ENCODE measurements at regions not wholly inside any gene's neighbourhood (a gene's known extent, or its start where the extent isn't known, plus 50 kb on each side); places are given as distances from the start of the nearest gene placed in this dataset.
"Not testable (repeated sequence)": the region's sequence is repeated elsewhere in the genome, so short reads cannot be mapped to it uniquely, and the experiment has no call there.

DNA sequence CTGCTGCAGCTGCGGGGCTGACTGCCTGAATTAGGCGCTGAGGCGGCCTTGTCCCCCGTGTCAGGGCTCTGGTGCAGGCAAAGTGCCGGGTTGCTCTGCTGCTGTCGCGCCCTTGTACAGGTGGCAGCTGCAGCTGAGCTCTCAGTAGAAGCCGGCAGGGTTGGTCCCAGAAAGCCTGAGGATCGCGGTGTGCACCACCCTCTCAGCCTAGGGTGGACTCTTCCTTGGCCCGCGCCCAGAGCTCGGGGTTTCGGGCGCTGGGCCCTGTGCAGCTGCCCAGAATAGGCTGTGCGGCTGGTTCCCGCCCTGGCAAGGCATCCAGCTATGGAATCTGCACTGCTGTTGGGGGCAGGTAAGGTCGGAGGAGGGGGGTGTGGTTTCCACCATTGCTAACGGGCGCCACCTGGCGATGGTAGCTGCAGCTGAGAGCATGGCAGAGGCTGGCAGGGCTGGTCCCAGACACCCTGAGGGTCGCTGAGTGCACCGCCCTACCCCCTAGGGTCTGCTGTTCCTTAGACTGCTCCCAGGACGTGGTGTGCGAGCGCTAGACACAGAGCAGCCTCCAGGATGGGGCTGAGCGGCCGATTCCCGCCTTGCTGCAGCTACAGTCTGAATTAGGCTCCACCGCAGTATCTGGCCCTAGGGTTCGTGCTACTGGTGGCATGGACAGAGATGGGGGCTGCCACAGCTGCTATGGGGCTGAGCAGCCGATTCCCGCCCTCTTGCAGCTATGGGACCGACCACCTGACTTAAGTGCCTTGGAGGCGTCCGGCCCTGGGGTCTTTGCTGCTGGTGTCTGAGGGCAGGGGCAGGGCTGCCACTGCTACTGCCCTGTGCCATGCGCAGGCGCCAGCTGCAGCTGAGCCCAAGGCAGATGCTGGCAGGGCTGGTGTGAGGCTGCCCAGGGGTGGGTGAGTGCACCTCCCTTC is 145.0 kb downstream of the CCDC74A start:
- peak; percentile 32 for DNase-seq

DNA sequence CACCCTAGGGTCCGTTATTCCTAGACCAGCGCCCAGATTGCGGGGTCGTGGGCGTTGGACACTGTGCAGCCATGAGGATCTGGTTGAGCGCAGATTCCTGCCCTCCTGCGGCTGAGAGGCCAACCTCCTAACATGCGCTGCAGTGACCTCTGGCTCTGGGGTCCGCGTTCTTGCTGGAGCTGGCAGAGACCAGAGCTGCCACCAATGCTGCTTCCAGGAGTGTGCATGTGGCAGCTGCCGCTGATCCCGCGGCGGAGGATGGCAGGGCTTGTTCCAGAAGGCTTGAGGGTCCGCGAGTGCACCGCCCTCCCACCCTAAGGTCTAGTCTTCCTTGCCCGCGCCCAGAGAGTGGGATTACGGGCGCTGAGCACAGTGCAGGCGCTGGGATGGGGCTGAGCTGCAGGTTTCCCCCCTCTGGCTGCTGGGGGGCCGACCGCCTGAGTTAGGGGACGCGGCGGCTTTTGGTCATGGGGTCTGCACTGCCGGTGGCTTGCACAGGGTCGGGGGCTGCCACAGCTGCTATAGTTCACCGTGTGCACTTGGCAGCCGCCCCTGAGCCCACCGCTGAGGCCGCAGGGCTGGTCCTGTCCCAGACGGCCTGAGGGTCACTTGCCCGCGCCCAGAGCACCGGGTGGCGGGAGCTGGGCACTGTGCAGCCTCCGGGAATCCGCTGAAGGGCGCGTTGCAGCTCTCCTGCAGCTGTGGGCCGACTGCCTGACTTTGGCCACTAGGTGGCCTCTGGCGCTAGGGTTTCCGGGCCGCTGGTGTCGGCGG is 145.9 kb downstream of the CCDC74A start:
- peak; percentile 57 for DNase-seq

GRCh38 chr2:131674174-131674507 is 146.5 kb downstream of the CCDC74A start:
- no peak for DNase-seq

- not testable (repeated sequence) for DNase-seq
Observed at GRCh38 chr2:131681611-131682121, 154.0 kb downstream of the CCDC74A start.

- peak; percentile 63 for DNase-seq
Observed at GRCh38 chr2:131682122-131682944, 154.6 kb downstream of the CCDC74A start.

- not testable (repeated sequence) for DNase-seq
Observed at GRCh38 chr2:131682945-131683330, 155.2 kb downstream of the CCDC74A start.

DNA sequence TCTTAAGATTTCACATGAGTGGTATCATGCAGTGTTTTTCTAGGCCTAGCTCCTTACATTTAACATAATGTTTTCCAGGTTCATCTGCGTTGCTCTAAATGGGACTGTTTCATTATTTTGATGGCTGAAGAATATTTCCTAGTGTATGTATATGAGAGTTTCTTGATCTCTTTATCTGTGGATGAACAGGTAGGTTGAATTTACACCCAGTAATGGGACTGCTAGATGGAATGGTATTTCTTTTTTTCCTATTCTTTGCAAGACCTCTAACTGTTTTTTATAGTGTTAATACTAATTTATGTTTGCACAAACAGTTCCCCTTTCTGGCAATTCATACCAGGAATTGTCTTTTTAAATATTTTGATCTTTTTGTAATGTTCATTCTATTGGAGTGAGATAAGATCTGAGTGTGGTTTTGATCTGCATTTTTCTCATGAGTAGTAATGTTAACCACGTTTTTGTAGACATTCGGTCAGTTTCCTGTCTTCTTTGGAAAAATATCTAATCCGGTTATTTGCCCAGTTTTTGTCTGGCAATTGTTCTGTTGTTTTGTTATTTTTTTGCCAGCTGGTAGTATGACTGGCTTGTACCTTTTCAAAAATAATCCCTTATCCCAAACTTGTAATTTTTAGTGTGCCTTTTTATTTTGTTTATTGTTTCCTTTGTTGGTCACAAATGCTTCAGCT is 157.1 kb downstream of the CCDC74A start:
- not testable (repeated sequence) for DNase-seq

DNA sequence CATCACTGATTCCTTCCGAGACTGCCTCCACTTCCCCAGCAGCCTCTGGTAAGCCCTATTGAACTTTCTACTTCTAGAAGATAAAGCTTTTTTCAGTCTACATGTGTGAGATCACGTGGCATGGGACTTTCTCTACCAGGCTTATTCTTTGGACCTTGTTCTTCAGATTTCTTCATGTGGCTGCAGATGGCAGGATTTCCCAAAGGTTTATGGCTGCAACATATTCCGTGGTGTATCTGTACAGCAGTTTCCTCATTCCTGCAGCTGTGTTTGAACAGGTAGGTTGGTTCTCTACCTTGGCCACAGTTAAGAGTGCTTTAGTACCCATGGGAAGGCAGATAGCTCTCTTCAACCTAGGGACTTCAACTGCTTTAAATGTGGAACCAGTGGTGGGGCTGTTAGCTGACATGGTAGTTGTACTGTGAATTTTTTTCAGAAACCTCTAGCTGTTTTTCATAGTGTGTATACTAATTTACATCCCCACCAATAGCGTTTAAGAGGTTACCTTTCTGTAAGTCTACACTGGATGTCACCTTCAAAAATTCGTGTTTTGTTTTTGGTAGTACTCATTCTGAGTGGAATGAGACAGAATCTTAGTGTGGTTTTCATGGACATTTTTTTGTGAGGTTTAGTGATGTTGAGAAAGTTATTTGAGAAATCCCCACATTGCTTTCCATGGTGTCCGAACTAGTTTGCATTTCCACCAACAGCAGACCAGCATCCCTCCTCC is 158.6 kb downstream of the CCDC74A start:
- not testable (repeated sequence) for DNase-seq

DNA sequence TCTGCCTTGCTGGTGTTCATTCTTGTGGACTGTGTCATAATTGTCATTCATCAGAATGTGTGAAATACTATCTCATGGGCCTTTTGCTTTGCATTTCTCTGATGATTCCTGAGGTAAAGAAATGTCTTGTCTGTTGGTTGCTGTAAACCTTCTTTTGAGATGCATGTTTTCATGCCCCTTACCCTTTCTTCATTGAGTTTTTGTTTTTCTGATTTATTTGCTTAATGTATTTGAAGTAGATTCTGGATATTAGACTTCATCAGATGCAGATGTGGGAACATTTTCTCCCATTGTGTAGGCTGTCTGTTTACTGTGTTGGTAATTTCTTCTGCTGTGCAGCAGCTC is 159.2 kb downstream of the CCDC74A start:
- not testable (repeated sequence) for DNase-seq

GRCh38 chr2:131689066-131689465 is 161.4 kb downstream of the CCDC74A start:
- DNase-seq: not testable (repeated sequence)

GRCh38 chr2:131711268-131711667 is 183.6 kb downstream of the CCDC74A start:
- DNase-seq: not testable (repeated sequence)

GRCh38 chr2:131717907-131718306 is 190.2 kb downstream of the CCDC74A start:
- not testable (repeated sequence) for DNase-seq

- DNase-seq: not testable (repeated sequence)
Observed at GRCh38 chr2:131721163-131721562, 193.5 kb downstream of the CCDC74A start.

DNA sequence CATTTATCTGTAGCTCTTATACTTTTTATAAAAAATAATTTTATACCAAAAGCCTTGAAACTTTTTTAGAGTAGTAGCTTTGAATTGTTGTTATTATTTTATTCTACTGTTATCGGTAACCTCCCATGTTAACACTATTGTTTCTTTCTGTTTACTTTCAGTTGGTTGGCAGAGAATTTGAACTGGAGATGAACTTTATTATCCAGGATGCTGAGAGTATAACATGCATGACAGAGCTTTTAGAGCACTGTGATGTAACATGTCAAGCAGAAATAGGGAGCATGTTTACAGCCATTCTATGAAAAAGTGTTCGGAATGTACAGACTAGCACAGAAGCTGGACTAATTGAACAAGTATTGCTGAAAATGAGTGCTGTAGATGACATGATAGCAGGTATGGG is 194.6 kb downstream of the CCDC74A start:
- not testable (repeated sequence) for DNase-seq

DNA sequence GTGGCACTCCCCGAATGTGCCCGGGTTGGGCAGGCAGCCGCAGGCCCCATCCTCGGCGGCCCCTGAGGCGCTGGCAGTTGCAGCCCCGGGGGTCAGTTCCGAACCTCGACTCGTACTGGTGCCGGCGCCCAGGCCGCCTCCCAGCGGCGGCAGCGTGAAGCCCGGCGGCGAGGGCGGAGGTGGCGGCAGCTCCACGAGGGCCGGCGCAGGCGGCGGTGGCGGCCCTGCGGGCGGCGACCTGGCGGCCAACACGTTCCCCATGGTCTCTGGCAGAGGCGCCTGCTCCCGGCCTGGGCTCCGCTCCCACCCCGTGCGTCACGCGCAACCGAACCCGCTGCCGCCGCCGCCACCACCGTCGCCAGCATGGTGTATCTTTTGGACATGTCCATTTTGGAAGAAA is 196.3 kb downstream of the CCDC74A start:
- DNase-seq: no peak

DNA sequence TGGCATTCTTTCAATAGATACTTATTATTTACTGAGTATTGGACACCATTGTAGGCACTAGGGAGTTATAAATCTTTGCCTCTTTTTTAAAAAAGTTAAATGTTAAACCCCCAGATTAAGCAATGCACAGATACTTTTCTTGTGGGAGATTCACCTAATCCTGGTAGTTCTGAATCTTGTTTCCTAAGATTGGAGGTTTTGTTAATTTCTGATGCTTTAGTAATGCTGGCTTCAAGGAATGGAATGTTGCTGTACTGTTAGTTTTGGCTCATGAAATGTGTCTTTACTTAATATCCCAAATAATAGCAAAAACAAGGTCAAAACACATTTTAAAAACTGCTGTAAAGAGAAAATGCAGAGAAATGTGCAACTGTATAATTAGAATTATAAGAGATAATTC is 200.8 kb downstream of the CCDC74A start:
- not testable (repeated sequence) for DNase-seq

- DNase-seq: not testable (repeated sequence)
Observed at GRCh38 chr2:131733530-131733929, 205.8 kb downstream of the CCDC74A start.

- DNase-seq: not testable (repeated sequence)
Observed at GRCh38 chr2:131736406-131736805, 208.7 kb downstream of the CCDC74A start.

GRCh38 chr2:131738533-131738932 is 210.8 kb downstream of the CCDC74A start:
- DNase-seq: not testable (repeated sequence)

DNA sequence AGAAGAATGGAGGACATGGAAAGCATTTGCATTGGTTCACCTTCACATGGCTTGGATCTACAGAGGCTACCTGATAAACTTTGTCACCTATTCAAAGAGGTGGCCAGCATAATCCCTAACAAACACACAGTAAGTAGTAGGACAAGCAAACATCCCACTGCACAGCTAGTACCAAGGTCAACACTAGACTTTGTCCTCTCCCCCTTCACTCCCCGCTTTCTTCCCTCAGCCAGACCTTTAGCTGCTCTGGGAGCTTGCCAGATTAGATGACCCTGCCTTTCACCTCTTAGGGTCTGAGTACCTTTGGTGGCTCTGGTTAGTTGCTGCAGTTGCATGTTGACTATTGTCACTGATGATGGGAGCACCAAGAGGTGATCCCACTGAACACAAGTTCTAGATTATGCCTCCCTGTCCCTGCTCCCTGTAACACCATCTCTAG is 211.3 kb downstream of the CCDC74A start:
- DNase-seq: not testable (repeated sequence)

Data from activated gamma-delta T cell treated with Interleukin-2 at 50 U/mL for 16 hours (primary cell).